GM12878 (cell line): ENCODE measurements at regions not wholly inside any gene's neighbourhood (a gene's known extent, or its start where the extent isn't known, plus 50 kb on each side); places are given as distances from the start of the nearest gene placed in this dataset.

Experiments used
- ATF7 ChIP-seq: fragments of 450-650 bp; IDR thresholded peaks from 2 replicates; pipeline ENCODE4 v1.6.1; 2016; ENCODE audit warnings: low read depth, mild to moderate bottlenecking
- CUX1 ChIP-seq: IDR thresholded peaks from 2 replicates; pipeline ENCODE4 v1.6.1; 2012; ENCODE audit warnings: improper control_type of control experiment, low read depth, low read length; ENCODE audit not compliant: insufficient replicate concordance
- IRF3 ChIP-seq: fragments of 450-650 bp; IDR thresholded peaks from 2 replicates; pipeline ENCODE4 v1.6.1; 2014; ENCODE audit warnings: mild to moderate bottlenecking
- MXI1 ChIP-seq: fragments of 150-350 bp; IDR thresholded peaks from 2 replicates; pipeline ENCODE4 v1.6.1; 2011; ENCODE audit warnings: low read depth, mild to moderate bottlenecking, inconsistent platforms, low read length, improper control_type of control experiment
- NR2C1 ChIP-seq: fragments of 450-650 bp; IDR thresholded peaks from 2 replicates; pipeline ENCODE4 v1.6.1; 2017; ENCODE audit warnings: antibody characterized with exemption, mild to moderate bottlenecking, moderate library complexity
- TCF7 ChIP-seq: IDR thresholded peaks from 2 replicates; pipeline ENCODE4 v1.6.1; 2014; ENCODE audit warnings: antibody characterized with exemption, borderline replicate concordance
- WRNIP1 ChIP-seq: IDR thresholded peaks from 2 replicates; pipeline ENCODE4 v1.6.1; 2011; ENCODE audit warnings: low read depth, low read length, improper control_type of control experiment, borderline replicate concordance
- ZNF687 ChIP-seq: fragments of 450-650 bp; IDR thresholded peaks from 2 replicates; pipeline ENCODE4 v1.6.1; 2017; ENCODE audit warnings: mild to moderate bottlenecking, moderate library complexity

GRCh38 chr4:14130551-14130950, 503.0 kb upstream of the BOD1L1 start (continued):
- TF ChIP-seq ZNF687, result no peak
- no peak for TF ChIP-seq MXI1
- TF ChIP-seq IRF3, result no peak
- TF ChIP-seq ATF7, result no peak
- TF ChIP-seq CUX1, result no peak
- no peak for TF ChIP-seq TCF7
- TF ChIP-seq NR2C1, result no peak
- no peak for TF ChIP-seq WRNIP1
